ENCODE measurements at regions not wholly inside any gene's neighbourhood (a gene's known extent, or its start where the extent isn't known, plus 50 kb on each side); places are given as distances from the start of the nearest gene placed in this dataset.

DNA sequence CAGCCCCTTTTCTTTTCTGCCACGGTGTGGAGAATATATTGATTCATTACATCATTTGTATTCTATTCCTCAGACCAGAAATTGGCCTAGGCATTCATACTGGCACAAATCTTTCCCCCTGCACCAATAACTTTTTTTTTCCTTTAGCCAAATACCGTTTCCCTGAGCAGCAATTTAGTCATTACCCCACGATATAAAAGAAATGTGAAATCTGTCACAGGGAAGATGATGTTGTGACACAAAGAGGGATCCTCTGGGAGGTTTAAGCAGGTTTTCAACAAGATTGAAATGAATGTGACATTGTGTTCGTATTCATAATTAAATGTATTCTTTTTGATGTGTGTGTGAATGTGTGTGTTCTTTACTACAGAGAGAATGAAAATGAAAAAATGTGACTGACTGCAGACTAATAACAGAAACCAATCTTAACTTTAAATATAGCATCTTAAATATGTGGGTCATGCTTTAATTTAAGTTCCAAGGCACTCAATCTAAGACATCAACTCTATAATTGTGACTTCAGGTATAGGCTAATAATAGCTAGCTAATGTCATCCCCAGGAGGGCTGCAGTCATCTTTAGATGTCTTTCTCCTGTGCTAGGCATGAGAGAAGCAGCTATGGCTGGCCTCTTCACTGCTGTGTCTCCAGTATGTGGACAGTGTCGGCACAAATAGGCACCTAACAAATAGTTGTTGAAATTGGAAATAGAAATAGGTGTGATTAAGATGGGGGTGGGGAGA lies 177.7 kb downstream of the BTBD3 start:
- Histone ChIP-seq H3K4me1 (ENCODE audit: insufficient read depth, low read length) (no peaks in the 10 kb centered on the region), H3K9me3 (ENCODE audit: low read length) (no peaks in the 10 kb centered on the region), H3K36me3 (ENCODE audit: low read depth, low read length) (no peaks in the 10 kb centered on the region), H3K9ac (ENCODE audit: low read length) (no peak overlapping the region), H3F3A (ENCODE audit: low read length, unreplicated experiment) (no peaks in the 10 kb centered on the region), H3K27ac (ENCODE audit: low read length) (no peak overlapping the region), H4K20me1 (ENCODE audit: low read length) (no peaks in the 10 kb centered on the region), H3K9me2 (replicated peaks; ENCODE audit: low read length) (no peaks in the 10 kb centered on the region), H2AFZ (ENCODE audit: low read length) (no peak overlapping the region), H3K27me3 (ENCODE audit: low read length) (0 out of 2 replicates have a peak, but pooled peaks cover 6% of the 10 kb centered on the region), H3K4me3 (ENCODE audit: low read length) (no peak overlapping the region), H3K79me2 (ENCODE audit: low read length) (no peaks in the 10 kb centered on the region), H3K4me2 (ENCODE audit: low read length) (no peak overlapping the region)
- ChIA-PET CTCF (no interaction called here), POLR2A (ENCODE audit: unreplicated experiment) (no interaction called here)
- TF ChIP-seq EZH2phosphoT487 (IDR thresholded peaks at IDR 0.05; ENCODE audit: borderline replicate concordance, low read length) (no peak), CTCF (conservative IDR thresholded peaks at IDR 0.05; ENCODE audit: low read depth, low read length) (no peak), EZH2 (IDR thresholded peaks at IDR 0.05; ENCODE audit: low read length, unreplicated experiment) (no peak)
- no peak for DNase-seq
- intact Hi-C loops (cut with micrococcal nuclease): no loop called here
- BruUV-seq (replicated peaks): no TSS peak
- no peak for ATAC-seq

DNA sequence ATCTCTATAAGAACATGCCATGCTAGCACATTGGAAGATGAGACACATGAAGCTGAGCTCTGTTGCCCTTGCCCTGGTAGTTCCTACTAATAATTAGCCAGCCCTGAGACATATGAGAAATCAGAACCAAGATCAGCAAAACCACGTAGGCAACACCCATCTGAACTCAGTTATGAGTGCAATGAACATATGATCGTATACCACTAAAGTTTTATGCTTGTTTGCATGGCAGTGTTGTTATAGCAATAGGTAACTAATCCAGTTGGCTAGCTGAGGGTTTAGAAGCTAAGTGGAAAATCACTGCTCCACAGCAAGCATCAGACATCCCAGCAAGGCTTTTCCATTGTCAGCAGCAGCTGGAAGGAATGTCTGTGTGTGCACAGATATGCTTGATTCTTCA lies 180.7 kb downstream of the BTBD3 start:
- Histone ChIP-seq H3K36me3 (ENCODE audit: low read depth, low read length) (no peaks in the 10 kb centered on the region), H4K20me1 (ENCODE audit: low read length) (no peaks in the 10 kb centered on the region), H3K9ac (ENCODE audit: low read length) (no peak overlapping the region), H3F3A (ENCODE audit: low read length, unreplicated experiment) (no peaks in the 10 kb centered on the region), H3K9me3 (ENCODE audit: low read length) (no peaks in the 10 kb centered on the region), H3K79me2 (ENCODE audit: low read length) (no peaks in the 10 kb centered on the region), H3K4me3 (ENCODE audit: low read length) (no peak overlapping the region), H3K4me2 (ENCODE audit: low read length) (no peak overlapping the region), H3K27me3 (ENCODE audit: low read length) (0 out of 2 replicates have a peak, but pooled peaks cover 6% of the 10 kb centered on the region), H3K9me2 (replicated peaks; ENCODE audit: low read length) (no peaks in the 10 kb centered on the region), H3K4me1 (ENCODE audit: insufficient read depth, low read length) (no peaks in the 10 kb centered on the region), H3K27ac (ENCODE audit: low read length) (no peak overlapping the region), H2AFZ (ENCODE audit: low read length) (no peak overlapping the region)
- no peak for ATAC-seq
- TF ChIP-seq EZH2phosphoT487 (IDR thresholded peaks at IDR 0.05; ENCODE audit: borderline replicate concordance, low read length) (no peak), EZH2 (IDR thresholded peaks at IDR 0.05; ENCODE audit: low read length, unreplicated experiment) (no peak), CTCF (conservative IDR thresholded peaks at IDR 0.05; ENCODE audit: low read depth, low read length) (no peak)
- BruUV-seq (replicated peaks): no TSS peak
- DNase-seq: no peak
- CTCF ChIA-PET: no interaction called here
- POLR2A ChIA-PET (ENCODE audit: unreplicated experiment): no interaction called here
- intact Hi-C loops (cut with micrococcal nuclease): no loop called here

DNA sequence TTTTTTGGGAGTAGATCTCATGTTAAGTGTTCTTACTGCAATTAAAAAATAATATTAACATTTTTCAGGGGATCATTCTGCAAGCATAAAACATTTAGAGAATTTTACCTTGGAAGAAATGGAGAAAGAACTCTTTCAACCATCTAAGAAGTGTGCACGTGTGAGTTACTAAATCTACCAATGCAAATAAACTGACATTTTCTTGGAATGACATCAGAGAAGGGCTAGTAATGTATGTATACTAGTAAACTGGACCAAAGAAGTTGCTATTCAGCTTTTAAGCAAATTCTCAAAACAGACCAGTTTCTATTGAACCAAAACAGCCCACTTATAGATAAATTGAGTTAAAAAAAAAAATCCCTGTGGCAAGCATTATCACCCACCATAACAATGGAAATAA lies 191.2 kb downstream of the BTBD3 start:
- intact Hi-C loops (cut with micrococcal nuclease): no loop called here
- CTCF ChIA-PET: no interaction called here
- H3K79me2 ChIP-seq (ENCODE audit: low read length): no peaks in the 10 kb centered on the region
- ATAC-seq (no peak), DNase-seq (peak; percentile 25)
- no peak overlapping the region for H2AFZ ChIP-seq (ENCODE audit: low read length)
- H4K20me1 ChIP-seq (ENCODE audit: low read length): no peaks in the 10 kb centered on the region
- H3K4me2 ChIP-seq (ENCODE audit: low read length): no peak overlapping the region
- no peaks in the 10 kb centered on the region for H3F3A ChIP-seq (ENCODE audit: low read length, unreplicated experiment)
- H3K27me3 ChIP-seq (ENCODE audit: low read length): no peaks in the 10 kb centered on the region
- POLR2A ChIA-PET (ENCODE audit: unreplicated experiment): no interaction called here
- H3K9me2 ChIP-seq (replicated peaks; ENCODE audit: low read length): no peaks in the 10 kb centered on the region
- H3K9me3 ChIP-seq (ENCODE audit: low read length): no peaks in the 10 kb centered on the region
- no peak overlapping the region for H3K9ac ChIP-seq (ENCODE audit: low read length)
- peaks cover 19% of the 10 kb centered on the region for H3K4me1 ChIP-seq (ENCODE audit: insufficient read depth, low read length)
- no peak overlapping the region for H3K27ac ChIP-seq (ENCODE audit: low read length)
- TF ChIP-seq CTCF (conservative IDR thresholded peaks at IDR 0.05; ENCODE audit: low read depth, low read length): no peak
- no peak for TF ChIP-seq EZH2 (IDR thresholded peaks at IDR 0.05; ENCODE audit: low read length, unreplicated experiment)
- TF ChIP-seq EZH2phosphoT487 (IDR thresholded peaks at IDR 0.05; ENCODE audit: borderline replicate concordance, low read length): no peak
- no peak overlapping the region for H3K4me3 ChIP-seq (ENCODE audit: low read length)
- no TSS peak for BruUV-seq (replicated peaks)
- no peaks in the 10 kb centered on the region for H3K36me3 ChIP-seq (ENCODE audit: low read depth, low read length)

All from PC-3 (cell line).